ENCODE measurements at regions not wholly inside any gene's neighbourhood (a gene's known extent, or its start where the extent isn't known, plus 50 kb on each side); places are given as distances from the start of the nearest gene placed in this dataset.
"Not testable (repeated sequence)": the region's sequence is repeated elsewhere in the genome, so short reads cannot be mapped to it uniquely, and the experiment has no call there.

GRCh38 chr12:47413806-47414205 is 292.0 kb downstream of the RPAP3 start:
- no peak for TF ChIP-seq Cebpa-rat (IDR thresholded peaks at IDR 0.05)
- no peaks in the 10 kb centered on the region for H4K20me1 ChIP-seq
- no peaks in the 10 kb centered on the region for H3K36me3 ChIP-seq
- no peak overlapping the region for H3K27ac ChIP-seq
- H3K4me3 ChIP-seq, result no peak overlapping the region
- H3K27me3 ChIP-seq, result no peaks in the 10 kb centered on the region
- H3K4me1 ChIP-seq, result no peaks in the 10 kb centered on the region
- no peak overlapping the region for H3K9ac ChIP-seq
- H3K4me2 ChIP-seq, result no peak overlapping the region
- no peaks in the 10 kb centered on the region for H3K9me3 ChIP-seq

GRCh38 chr12:47412601-47413236 is 293.1 kb downstream of the RPAP3 start:
- Histone ChIP-seq H3K4me2 (no peak overlapping the region), H3K9me3 (no peaks in the 10 kb centered on the region)

GRCh38 chr12:47411966-47412365 is 293.9 kb downstream of the RPAP3 start:
- Histone ChIP-seq H3K36me3 (no peaks in the 10 kb centered on the region), H3K4me1 (peaks cover 13% of the 10 kb centered on the region; the same call in 1 of the 2 replicates), H3K9me3 (no peaks in the 10 kb centered on the region), H4K20me1 (no peaks in the 10 kb centered on the region), H3K4me3 (no peak overlapping the region), H3K4me2 (no peak overlapping the region), H3K9ac (no peak overlapping the region), H3K27me3 (no peaks in the 10 kb centered on the region), H3K27ac (no peak overlapping the region)
- TF ChIP-seq Cebpa-rat (IDR thresholded peaks at IDR 0.05), result no peak

More at GRCh38 chr12:47412601-47413236, 293.1 kb downstream of the RPAP3 start:
- Histone ChIP-seq H3K9ac (no peak overlapping the region), H3K36me3 (no peaks in the 10 kb centered on the region), H3K27me3 (no peaks in the 10 kb centered on the region), H3K4me1 (peaks cover 7% of the 10 kb centered on the region; the same call in 1 of the 2 replicates), H4K20me1 (no peaks in the 10 kb centered on the region), H3K4me3 (no peak overlapping the region), H3K27ac (no peak overlapping the region)
- TF ChIP-seq Cebpa-rat (IDR thresholded peaks at IDR 0.05), result no peak

GRCh38 chr12:47410862-47411261 is 295.0 kb downstream of the RPAP3 start:
- Histone ChIP-seq H3K4me1 (peaks cover 13% of the 10 kb centered on the region; the same call in 1 of the 2 replicates), H3K4me2 (no peak overlapping the region), H4K20me1 (no peaks in the 10 kb centered on the region), H3K27me3 (no peaks in the 10 kb centered on the region), H3K27ac (no peak overlapping the region), H3K36me3 (no peaks in the 10 kb centered on the region), H3K9ac (no peak overlapping the region), H3K4me3 (no peak overlapping the region), H3K9me3 (no peaks in the 10 kb centered on the region)
- TF ChIP-seq Cebpa-rat (IDR thresholded peaks at IDR 0.05), result no peak

GRCh38 chr12:47410383-47410782 is 295.4 kb downstream of the RPAP3 start:
- Histone ChIP-seq H3K27ac (no peak overlapping the region), H3K4me1 (peaks cover 13% of the 10 kb centered on the region; the same call in 1 of the 2 replicates), H3K27me3 (no peaks in the 10 kb centered on the region), H3K9me3 (no peaks in the 10 kb centered on the region), H3K36me3 (no peaks in the 10 kb centered on the region), H3K4me2 (no peak overlapping the region), H3K9ac (no peak overlapping the region), H4K20me1 (no peaks in the 10 kb centered on the region), H3K4me3 (no peak overlapping the region)
- no peak for TF ChIP-seq Cebpa-rat (IDR thresholded peaks at IDR 0.05)

- Histone ChIP-seq H3K4me1 (peaks cover 13% of the 10 kb centered on the region; the same call in 1 of the 2 replicates), H3K27ac (no peak overlapping the region), H3K4me3 (no peak overlapping the region), H4K20me1 (no peaks in the 10 kb centered on the region), H3K36me3 (no peaks in the 10 kb centered on the region), H3K27me3 (no peaks in the 10 kb centered on the region), H3K9ac (no peak overlapping the region), H3K4me2 (no peak overlapping the region), H3K9me3 (no peaks in the 10 kb centered on the region)
- TF ChIP-seq Cebpa-rat (IDR thresholded peaks at IDR 0.05), result no peak
These were observed 296.4 kb downstream of the RPAP3 start for GRCh38 chr12:47409310-47409987.

- TF ChIP-seq Cebpa-rat (IDR thresholded peaks at IDR 0.05), result no peak
- no peak overlapping the region for H3K27ac ChIP-seq
- peaks cover 13% of the 10 kb centered on the region; the same call in 1 of the 2 replicates for H3K4me1 ChIP-seq
- H3K4me2 ChIP-seq, result no peak overlapping the region
- no peak overlapping the region for H3K4me3 ChIP-seq
- no peak overlapping the region for H3K9ac ChIP-seq
- no peaks in the 10 kb centered on the region for H3K36me3 ChIP-seq
- H3K9me3 ChIP-seq, result no peaks in the 10 kb centered on the region
- no peaks in the 10 kb centered on the region for H3K27me3 ChIP-seq
- no peaks in the 10 kb centered on the region for H4K20me1 ChIP-seq
These were observed 297.5 kb downstream of the RPAP3 start for GRCh38 chr12:47408171-47408871.

- H3K4me3 ChIP-seq, result no peak overlapping the region
- no peaks in the 10 kb centered on the region for H3K27me3 ChIP-seq
- H3K4me1 ChIP-seq, result peaks cover 13% of the 10 kb centered on the region; the same call in 1 of the 2 replicates
- H3K36me3 ChIP-seq, result no peaks in the 10 kb centered on the region
- no peak overlapping the region for H3K27ac ChIP-seq
- TF ChIP-seq Cebpa-rat (IDR thresholded peaks at IDR 0.05), result no peak
- H3K4me2 ChIP-seq, result no peak overlapping the region
- no peaks in the 10 kb centered on the region for H4K20me1 ChIP-seq
- no peak overlapping the region for H3K9ac ChIP-seq
- no peaks in the 10 kb centered on the region for H3K9me3 ChIP-seq
These were observed 298.2 kb downstream of the RPAP3 start for GRCh38 chr12:47407463-47408129.

GRCh38 chr12:47403681-47404080 is 302.1 kb downstream of the RPAP3 start:
- Histone ChIP-seq H3K27me3 (no peaks in the 10 kb centered on the region), H3K4me2 (no peak overlapping the region), H3K27ac (no peak overlapping the region), H3K9ac (no peak overlapping the region), H3K4me1 (peaks cover 13% of the 10 kb centered on the region; the same call in 1 of the 2 replicates), H3K36me3 (no peaks in the 10 kb centered on the region), H4K20me1 (no peaks in the 10 kb centered on the region), H3K9me3 (no peaks in the 10 kb centered on the region), H3K4me3 (no peak overlapping the region)
- TF ChIP-seq Cebpa-rat (IDR thresholded peaks at IDR 0.05), result no peak

- not testable (repeated sequence) for H3K36me3 ChIP-seq, H4K20me1 ChIP-seq, H3K4me1 ChIP-seq, H3K4me2 ChIP-seq, H3K27ac ChIP-seq, H3K9ac ChIP-seq, H3K4me3 ChIP-seq, H3K27me3 ChIP-seq
- peaks cover 17% of the 10 kb centered on the region for H3K9me3 ChIP-seq
These were observed 304.6 kb downstream of the RPAP3 start for GRCh38 chr12:47401196-47401595.

Measured in BLaER1 (cell line).